ENCODE measurements at regions not wholly inside any gene's neighbourhood (a gene's known extent, or its start where the extent isn't known, plus 50 kb on each side); places are given as distances from the start of the nearest gene placed in this dataset.
"Not testable (repeated sequence)": the region's sequence is repeated elsewhere in the genome, so short reads cannot be mapped to it uniquely, and the experiment has no call there.

DNA sequence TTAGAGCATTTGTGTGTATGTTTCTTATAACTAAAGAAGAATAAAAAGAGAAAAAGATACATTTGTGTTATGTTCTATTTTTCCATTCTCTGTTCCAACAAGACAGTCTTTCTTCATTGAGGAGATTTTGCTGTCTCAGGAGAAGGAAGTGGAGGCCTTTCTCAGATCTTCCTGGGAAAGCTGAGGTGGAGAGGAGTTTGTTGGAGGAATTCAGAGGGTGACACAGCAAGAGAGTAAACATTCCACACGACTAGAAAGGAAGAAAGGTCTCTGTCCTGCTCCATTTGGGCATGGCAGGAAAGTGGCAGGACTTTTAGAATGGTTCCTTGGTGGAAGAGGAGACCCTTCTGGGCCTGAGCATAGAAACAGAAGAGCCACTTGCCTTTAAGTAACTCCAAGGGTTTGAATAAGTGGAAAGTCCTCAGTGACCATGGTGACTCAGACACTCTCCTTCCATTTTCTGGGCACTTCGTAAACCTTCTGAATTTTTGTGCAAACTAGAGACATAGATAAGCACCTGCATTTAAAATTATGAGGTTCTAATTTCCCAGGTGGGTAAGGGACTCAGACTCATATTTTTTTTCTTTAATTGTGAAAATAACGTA, 52.3 kb upstream of the COL5A2 start:
- no peak for DNase-seq (ENCODE audit: low spot score)

DNA sequence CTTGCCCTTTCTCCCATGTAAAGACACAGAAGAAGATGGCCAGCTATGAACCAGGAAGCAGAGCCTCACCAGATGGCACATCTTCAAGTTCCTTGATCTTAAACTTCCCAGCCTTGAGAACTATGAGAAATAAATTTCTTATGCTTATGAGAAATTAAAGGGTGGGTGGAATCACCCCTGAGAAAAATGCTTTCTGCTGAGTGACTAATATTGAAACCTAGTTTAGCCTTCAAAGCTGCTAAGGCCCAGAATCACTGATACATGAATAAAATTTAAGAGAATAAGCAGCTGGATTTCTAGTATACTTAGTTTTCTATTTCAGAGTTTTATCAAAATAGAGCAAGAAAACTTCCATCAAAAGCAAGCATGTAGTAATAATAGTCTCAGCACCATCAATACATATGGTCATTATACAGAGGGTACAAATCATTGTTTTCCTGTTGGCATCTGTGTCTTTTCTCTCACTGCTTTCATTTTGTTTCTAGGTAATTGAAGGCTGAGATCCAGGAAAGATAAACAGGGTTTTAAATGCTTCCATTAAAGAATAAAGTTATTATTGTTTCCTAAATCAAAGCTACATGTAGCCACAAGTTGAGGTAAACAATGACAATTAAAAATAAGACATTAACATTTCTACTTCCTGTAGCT, 53.3 kb upstream of the COL5A2 start:
- no peak for DNase-seq (ENCODE audit: low spot score)

DNA sequence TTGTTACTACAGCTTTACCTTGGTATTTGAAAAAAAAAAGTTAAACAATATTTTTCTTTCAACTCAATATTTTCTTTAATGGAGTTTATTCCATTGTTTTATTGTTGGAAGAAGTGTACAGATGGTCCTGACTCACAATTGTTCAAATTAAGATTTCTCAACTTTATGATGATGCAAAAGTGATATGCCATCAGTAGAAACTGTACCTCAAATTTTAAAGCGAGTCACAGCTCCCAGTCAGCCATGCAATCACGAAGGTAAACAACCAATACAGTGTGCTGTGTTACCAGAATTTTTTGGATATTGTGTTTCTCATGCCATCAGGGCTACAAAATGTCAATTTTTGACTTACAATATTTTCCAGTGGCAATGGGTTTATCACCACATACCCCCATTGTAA, 54.0 kb upstream of the COL5A2 start:
- no peak for DNase-seq (ENCODE audit: low spot score)

DNA sequence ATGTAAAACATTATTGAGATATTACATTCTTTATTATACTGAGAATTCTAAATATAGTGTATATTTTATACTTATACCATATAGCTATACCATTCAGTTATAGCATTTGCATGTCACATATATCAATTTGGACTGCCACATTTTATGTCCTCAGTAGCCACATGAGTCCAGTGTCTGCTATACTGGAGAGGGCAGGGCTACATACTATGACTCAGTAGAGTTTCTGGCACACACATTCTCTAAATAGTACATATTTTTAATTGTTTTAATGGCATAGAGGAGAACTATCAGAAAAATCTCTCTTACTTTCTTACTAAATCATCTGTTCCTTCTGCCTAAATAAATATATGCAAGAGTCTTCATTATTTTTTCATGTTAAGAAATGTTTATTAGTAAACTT, 55.4 kb upstream of the COL5A2 start:
- DNase-seq (ENCODE audit: low spot score): no peak

DNA sequence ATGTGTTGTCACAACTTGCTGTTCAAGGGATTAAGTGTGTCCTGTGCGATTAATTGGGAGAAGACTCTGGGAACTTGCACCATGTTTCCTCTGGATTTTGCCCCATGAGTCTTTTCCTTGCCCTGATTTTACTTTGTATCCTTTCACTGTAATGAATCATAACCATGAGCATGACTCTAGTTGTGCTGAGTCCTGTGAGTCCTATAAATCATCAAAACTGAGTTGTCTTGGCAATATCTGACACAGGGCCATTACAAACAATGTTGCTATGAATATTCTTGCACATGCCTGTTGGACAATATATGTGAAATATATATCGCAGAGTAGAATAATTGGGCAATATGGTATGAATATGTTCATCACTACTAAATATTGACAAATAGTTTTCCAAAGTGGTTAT, 56.5 kb upstream of the COL5A2 start:
- no peak for DNase-seq (ENCODE audit: low spot score)

DNA sequence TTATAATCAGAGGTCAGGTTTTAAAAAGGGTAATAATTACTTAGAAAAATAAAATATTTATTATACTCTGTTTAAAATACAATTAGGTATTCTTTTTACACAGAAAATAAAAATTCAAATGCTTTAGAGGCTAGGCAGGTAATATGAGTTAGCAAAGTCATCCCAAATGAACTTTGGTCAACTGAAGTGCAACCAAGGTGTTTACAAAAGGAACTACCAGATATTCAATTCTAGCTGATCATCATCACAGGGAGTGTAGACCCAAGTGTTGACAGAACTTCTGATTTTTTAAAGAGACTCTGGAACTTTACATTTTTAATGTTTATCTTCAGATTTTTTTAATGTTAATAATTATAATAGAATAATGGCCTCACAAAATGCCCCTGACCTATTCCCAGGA, 59.3 kb upstream of the COL5A2 start:
- DNase-seq (ENCODE audit: low spot score): no peak

DNA sequence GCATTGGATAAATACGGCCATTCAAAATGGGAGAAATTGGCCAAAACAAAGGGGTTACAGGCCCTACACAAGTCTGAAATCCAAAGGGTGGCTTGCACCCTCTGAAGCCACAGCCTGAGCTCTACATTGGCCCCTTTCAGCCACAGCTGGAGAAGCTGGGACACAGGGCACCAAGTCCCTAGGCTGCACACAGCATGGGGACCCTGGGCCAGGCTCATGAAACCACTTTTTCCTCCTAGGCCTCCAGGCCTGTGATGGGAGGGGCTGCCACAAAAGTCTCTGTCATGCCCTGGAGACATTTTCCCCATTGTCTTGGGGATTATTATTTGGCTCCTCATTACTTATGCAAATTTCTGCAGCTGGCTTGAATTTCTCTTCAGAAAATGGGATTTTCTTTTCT, 64.3 kb upstream of the COL5A2 start:
- not testable (repeated sequence) for DNase-seq (ENCODE audit: low spot score)

- no peak for DNase-seq (ENCODE audit: low spot score)
Measured at GRCh38 chr2:189247276-189247675, 67.7 kb upstream of the COL5A2 start.

DNA sequence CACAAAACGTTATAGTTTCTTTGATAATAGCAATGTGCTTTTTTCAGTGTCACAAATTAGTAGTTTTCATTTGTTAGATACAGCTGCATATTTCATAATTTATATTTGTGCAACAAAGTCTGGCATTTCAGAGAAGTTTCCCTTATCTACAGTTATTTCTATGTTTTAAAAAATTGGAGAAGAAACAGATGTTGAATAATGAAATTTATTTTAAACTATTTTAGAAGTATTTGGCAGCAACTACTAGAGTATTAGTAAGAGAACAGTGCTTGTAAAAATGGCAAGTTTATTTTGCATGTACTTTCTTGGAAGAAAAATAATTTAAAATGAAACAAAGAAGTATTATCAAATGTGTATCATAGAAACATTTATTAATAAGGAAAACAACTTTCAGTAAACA, 68.6 kb upstream of the COL5A2 start:
- DNase-seq (ENCODE audit: low spot score): no peak

GRCh38 chr2:189249171-189249570, 69.6 kb upstream of the COL5A2 start:
- DNase-seq (ENCODE audit: low spot score): no peak

GRCh38 chr2:189249901-189250300, 70.3 kb upstream of the COL5A2 start:
- no peak for DNase-seq (ENCODE audit: low spot score)

DNA sequence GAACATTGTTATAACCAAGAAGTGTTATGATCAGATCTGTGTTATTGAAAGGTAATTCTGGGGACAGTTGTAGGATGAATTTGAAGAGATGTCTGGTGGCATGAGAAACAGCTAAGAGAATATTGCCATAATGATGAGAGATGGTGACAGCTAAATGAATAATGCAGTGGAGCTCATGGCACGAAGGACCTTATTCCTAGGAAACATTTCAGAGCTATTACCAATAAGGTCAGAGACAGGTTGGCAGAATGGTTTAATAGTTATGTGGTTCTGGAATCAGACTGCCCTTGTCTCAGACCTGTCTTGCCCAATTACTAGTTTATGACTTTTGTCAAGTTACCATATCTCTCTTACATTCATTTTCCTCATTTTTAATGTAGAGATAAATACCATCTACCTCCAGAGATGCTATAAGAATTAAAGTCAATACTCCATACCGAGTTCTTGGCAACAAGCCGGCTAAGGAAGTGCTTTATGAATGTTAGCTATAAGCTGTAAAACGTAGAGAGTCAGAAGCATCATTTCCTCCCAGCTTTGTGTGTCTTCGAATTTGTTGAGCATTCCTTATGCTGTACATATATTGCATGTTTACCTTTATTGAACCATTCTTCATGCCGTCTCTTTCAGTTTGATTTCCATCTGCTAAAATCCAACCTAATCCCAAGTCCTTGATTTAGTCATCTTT, 73.6 kb upstream of the COL5A2 start:
- DNase-seq (ENCODE audit: low spot score): no peak

- no peak for DNase-seq (ENCODE audit: low spot score)
Measured at GRCh38 chr2:189253836-189254235, 74.3 kb upstream of the COL5A2 start.

- DNase-seq (ENCODE audit: low spot score): no peak
Measured at GRCh38 chr2:189254268-189254883, 74.8 kb upstream of the COL5A2 start.

GRCh38 chr2:189255711-189256110, 76.2 kb upstream of the COL5A2 start:
- no peak for DNase-seq (ENCODE audit: low spot score)

DNA sequence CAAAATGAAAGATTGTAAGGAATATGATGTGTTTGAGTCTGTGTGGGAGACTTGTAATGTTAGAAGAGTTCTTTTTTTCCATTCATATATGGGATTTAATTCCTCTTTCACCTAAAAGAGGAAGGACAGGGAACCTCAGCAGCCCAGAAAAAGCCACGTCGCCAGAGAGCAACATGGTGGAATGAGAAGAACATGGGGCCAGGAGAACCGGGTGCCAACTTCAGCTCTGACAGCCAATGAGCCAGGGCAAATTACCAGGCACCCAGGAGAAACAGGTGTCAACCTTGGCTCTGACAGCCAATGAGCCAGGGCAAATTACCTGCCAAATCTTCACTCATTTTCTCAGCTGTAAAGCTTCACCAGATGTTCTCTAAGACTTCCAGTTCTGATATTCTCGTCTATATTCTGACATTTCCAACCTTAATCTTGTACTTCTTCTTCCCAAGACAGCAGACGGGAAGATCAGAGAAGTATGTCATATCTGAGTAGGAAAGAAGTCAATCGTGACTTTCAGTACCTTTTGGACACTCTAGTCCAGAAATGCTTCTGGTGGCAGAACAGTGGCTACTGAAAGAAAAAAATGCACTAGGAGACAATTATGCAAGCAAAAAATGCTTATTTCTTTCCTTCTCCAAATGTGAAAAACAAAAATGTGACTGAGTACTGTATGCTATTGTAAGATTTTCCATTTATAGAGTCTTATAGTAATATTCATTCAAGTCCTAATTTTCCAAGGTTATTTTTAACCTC, 79.2 kb upstream of the COL5A2 start:
- no peak for DNase-seq (ENCODE audit: low spot score)

- no peak for DNase-seq (ENCODE audit: low spot score)
Measured at GRCh38 chr2:189260361-189260814, 80.8 kb upstream of the COL5A2 start.

DNA sequence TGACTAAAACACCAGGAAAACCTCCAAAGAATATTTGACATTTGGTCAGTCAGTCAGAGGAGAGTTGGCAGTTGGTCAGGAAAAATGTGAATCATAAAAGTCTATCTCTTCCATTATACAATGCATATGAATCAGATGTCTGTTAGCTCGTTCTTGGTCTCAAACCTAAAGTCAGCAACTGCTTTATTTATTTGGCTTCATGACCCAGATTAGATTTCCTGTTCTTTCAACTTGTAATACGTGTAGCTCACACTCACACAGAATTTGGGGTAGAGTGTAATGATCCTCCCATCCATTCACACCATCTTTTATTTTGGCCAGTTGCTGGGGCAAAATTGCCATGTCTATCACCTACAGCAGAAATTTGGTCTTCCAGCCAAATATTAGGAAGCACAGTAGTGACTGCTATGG, 81.9 kb upstream of the COL5A2 start:
- no peak for DNase-seq (ENCODE audit: low spot score)

DNA sequence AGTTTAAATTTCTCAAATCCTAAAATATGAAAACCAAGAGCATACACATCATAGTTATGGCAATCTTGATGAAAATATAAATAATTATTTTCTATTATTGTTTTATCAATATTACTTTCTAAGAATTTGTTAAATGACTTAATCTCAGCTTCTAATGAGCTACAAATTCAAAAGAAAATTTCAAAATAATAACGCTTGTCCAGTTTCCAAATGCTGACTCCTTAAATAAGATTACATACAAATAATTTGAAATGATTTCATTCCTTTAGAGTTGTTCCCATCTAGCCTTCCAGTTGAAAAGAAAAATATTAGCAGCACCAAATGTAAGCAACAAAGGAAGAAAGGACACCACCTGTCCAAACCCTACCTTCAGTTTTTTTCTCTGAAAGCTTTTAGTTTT, 82.4 kb upstream of the COL5A2 start:
- DNase-seq (ENCODE audit: low spot score): no peak

DNA sequence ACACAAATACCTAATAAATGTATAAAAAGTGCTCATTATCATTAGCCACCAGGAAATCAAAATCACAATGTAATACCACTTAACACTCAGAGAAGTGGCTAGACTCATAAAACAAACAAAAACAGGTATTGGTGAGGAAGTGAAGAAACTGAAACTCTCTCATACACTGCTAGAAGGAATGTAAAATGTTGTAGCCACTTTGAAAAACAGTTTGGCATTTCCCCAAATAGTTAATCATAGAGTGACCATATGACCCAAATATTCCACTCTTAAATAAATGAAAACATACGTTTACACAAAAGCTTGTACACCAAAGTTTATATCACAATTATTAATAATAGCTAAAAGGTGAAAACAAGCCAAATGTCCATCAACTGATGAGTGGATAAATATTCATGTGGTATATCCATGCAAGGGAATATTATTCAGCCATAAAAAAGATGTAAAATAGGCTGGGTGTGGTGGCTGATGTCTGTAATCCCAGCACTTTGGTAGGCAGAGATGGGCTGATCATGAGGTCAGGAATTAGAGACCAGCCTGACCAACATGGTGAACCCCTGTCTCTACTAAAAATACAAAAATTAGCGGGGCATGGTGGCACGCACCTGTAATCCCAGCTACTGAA, 86.2 kb upstream of the COL5A2 start:
- no peak for DNase-seq (ENCODE audit: low spot score)

- DNase-seq (ENCODE audit: low spot score): no peak
Measured at GRCh38 chr2:189267491-189267890, 87.9 kb upstream of the COL5A2 start.

Data from pons (tissue), 1 donor.